ENCODE measurements at regions not wholly inside any gene's neighbourhood (a gene's known extent, or its start where the extent isn't known, plus 50 kb on each side); places are given as distances from the start of the nearest gene placed in this dataset.

DNA sequence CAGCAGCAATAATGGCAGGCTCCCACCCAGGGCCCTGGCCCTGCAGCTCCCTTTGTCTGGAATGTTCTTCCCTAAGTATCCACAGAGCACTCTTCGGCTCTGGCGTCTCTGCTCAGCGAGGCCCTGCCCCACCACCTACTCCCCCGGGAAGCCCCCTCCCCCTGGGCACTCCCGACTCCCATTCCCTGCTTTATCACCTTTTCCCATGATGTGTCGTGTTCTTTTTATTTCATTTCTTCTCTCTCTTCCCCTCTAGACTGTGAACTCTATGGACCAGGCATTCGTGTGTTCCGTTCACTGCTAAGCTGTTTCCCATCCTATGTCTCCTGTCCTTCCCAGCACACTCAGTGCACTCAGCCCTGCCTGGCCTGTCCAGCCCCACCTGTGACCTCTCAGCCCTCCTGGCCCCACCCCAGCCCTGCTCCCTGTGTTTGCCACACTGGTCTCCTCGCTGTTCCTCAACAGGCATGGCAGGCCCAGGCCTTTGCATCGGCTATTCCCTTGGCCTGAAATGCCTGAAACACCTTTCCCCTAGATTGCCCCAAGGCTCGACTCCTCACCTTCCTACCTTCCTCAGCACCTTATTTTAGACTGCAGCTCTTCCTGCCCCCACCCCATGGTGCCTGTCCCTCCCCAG lies 107.4 kb downstream of the TPRA1 start:
- H3K4me3 ChIP-seq (ENCODE audit: low read depth, low read length), result no peak overlapping the region
- peaks cover 5% of the 10 kb centered on the region; the same call in 1 of the 2 replicates for H3K9me3 ChIP-seq (ENCODE audit: control insufficient read depth, insufficient read depth, low read depth, low read length)
- H3K27ac ChIP-seq (ENCODE audit: low read depth, low read length), result no peak overlapping the region
- no peaks in the 10 kb centered on the region for H3K27me3 ChIP-seq (ENCODE audit: control insufficient read depth, insufficient read depth, low read length)
- no peaks in the 10 kb centered on the region for H3K36me3 ChIP-seq (ENCODE audit: control insufficient read depth, insufficient read depth, low read length)
- H3K9ac ChIP-seq (ENCODE audit: low read length), result no peak overlapping the region
- peaks cover 8% of the 10 kb centered on the region; the same call in 1 of the 2 replicates for H3K4me1 ChIP-seq (ENCODE audit: control insufficient read depth, insufficient read depth, low read length)

DNA sequence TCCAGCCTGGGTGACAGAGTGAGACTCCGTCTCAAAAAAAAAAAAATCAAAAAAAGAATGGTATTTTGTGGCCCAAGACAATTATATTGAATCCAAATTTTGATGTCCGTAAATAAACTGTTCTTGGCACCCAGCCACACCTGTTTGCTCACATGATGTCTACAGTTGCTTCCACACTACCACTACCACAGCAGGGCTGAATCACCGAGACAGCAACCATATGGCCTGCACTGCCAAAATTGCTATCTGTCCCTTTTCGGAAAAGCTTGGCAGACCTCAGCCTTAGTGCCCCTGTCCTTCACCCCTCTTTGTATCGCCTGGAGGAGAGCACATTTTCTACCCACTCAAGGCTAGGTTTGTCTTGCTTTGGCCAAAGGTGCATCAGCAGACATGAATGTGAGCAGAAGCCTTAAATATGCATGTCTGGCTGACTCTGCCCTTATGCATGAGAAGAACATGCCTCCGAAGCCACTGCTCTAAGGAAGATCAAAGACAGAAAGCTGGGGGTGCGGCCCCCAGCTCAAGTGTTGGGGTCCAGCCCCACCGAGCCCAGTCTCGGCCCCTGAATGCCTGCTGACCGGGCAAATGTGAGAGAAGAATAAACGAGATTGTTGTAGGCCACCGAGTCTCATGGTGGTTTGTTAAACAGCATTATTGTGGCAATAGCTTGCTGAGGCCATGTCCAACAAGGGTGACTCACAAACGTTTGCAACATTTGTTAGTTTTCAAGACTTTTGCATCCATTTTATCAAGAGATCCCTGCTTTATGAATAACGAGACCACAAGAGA lies 108.1 kb downstream of the TPRA1 start:
- no peaks in the 10 kb centered on the region for H3K9me3 ChIP-seq (ENCODE audit: control insufficient read depth, insufficient read depth, low read depth, low read length)
- H3K9ac ChIP-seq (ENCODE audit: low read length), result no peak overlapping the region
- no peaks in the 10 kb centered on the region for H3K36me3 ChIP-seq (ENCODE audit: control insufficient read depth, insufficient read depth, low read length)
- H3K27me3 ChIP-seq (ENCODE audit: control insufficient read depth, insufficient read depth, low read length), result no peaks in the 10 kb centered on the region
- peaks cover 8% of the 10 kb centered on the region; the same call in 1 of the 2 replicates for H3K4me1 ChIP-seq (ENCODE audit: control insufficient read depth, insufficient read depth, low read length)
- no peak overlapping the region for H3K4me3 ChIP-seq (ENCODE audit: low read depth, low read length)
- H3K27ac ChIP-seq (ENCODE audit: low read depth, low read length), result no peak overlapping the region

DNA sequence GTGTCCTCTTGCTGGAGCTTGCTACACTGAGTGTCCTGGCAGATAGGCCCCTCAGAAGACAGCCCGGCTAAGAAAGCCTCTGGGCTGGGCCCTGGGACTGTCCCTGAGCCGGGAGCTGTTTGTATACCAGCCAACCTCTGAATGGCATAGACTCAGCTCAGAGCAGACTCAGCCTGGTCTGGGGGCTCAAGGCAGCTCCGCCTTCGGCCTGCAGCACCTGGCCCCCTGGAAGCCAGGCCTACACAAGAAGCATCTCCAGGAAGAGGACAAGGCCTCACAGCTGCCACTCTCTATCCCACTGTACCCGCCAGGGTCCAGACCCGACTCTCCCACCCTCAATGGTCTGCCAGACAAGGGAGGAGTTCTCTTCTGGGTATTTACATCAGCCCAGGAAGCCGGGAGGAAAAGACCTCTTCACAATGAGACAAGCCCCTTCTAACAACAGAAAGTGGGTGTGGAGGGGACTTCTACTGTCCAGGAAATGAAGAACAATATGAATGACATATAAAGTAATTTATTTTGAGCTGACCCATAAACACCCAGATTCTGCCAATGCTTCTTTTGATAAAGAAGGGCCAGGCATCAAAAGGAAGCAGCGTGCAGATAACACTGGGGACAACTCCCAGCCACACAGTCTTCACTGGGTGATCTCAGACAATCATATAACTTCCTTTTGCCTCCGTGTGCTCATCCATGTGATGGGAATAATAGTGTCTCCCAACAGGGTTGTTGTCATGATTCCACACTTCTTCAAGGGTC lies 110.2 kb downstream of the TPRA1 start:
- no peak overlapping the region for H3K9ac ChIP-seq (ENCODE audit: low read length)
- H3K27me3 ChIP-seq (ENCODE audit: control insufficient read depth, insufficient read depth, low read length), result no peaks in the 10 kb centered on the region
- no peaks in the 10 kb centered on the region for H3K9me3 ChIP-seq (ENCODE audit: control insufficient read depth, insufficient read depth, low read depth, low read length)
- peaks cover 8% of the 10 kb centered on the region; the same call in 1 of the 2 replicates for H3K4me1 ChIP-seq (ENCODE audit: control insufficient read depth, insufficient read depth, low read length)
- no peak overlapping the region for H3K27ac ChIP-seq (ENCODE audit: low read depth, low read length)
- H3K4me3 ChIP-seq (ENCODE audit: low read depth, low read length), result no peak overlapping the region
- H3K36me3 ChIP-seq (ENCODE audit: control insufficient read depth, insufficient read depth, low read length), result no peaks in the 10 kb centered on the region

DNA sequence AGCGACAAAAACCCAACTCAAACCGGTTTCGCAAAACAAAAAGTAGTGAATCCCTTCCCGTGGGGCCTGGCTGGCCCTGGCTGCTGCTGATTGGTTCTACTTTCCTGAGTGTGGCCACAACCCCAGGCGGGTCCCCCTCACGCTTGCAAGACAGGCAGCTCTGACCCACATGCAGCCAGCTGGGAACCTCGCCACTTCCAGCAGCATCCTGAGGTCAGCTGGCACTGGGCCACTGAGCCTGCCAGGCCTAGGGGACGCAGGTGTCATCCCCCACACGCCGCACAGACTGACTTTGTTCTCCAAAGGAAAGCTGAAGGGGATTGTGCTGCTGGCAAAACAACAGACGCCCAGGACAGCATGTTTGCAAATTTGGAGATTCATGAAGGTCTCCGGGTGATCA lies 111.1 kb downstream of the TPRA1 start:
- H3K27ac ChIP-seq (ENCODE audit: low read depth, low read length), result no peak overlapping the region
- peaks cover 8% of the 10 kb centered on the region; the same call in 1 of the 2 replicates for H3K4me1 ChIP-seq (ENCODE audit: control insufficient read depth, insufficient read depth, low read length)
- H3K9me3 ChIP-seq (ENCODE audit: control insufficient read depth, insufficient read depth, low read depth, low read length), result no peaks in the 10 kb centered on the region
- no peaks in the 10 kb centered on the region for H3K27me3 ChIP-seq (ENCODE audit: control insufficient read depth, insufficient read depth, low read length)
- no peaks in the 10 kb centered on the region for H3K36me3 ChIP-seq (ENCODE audit: control insufficient read depth, insufficient read depth, low read length)
- H3K9ac ChIP-seq (ENCODE audit: low read length), result no peak overlapping the region
- H3K4me3 ChIP-seq (ENCODE audit: low read depth, low read length), result no peak overlapping the region

DNA sequence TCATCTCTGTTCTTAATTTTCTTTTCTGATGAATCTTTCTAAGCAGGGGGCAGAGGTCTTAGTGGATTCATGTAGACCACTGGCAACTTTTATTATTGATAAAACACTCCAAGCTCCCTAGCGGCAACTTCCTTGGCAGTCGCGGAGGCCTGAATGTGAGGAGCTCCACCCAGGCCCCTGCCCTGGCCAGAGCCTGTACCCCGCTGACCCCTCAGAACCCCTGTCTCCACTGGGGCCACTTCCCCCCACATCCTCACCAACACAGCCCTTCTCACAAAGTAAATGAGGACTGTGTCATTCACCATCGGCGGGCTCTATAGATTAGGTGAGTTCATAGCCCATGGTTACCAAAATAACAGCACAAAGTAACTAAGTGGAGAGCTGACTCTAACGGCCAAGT lies 111.6 kb downstream of the TPRA1 start:
- no peak overlapping the region for H3K9ac ChIP-seq (ENCODE audit: low read length)
- H3K27ac ChIP-seq (ENCODE audit: low read depth, low read length), result no peak overlapping the region
- H3K36me3 ChIP-seq (ENCODE audit: control insufficient read depth, insufficient read depth, low read length), result no peaks in the 10 kb centered on the region
- H3K4me3 ChIP-seq (ENCODE audit: low read depth, low read length), result no peak overlapping the region
- H3K27me3 ChIP-seq (ENCODE audit: control insufficient read depth, insufficient read depth, low read length), result no peaks in the 10 kb centered on the region
- H3K4me1 ChIP-seq (ENCODE audit: control insufficient read depth, insufficient read depth, low read length), result peaks cover 8% of the 10 kb centered on the region; the same call in 1 of the 2 replicates
- H3K9me3 ChIP-seq (ENCODE audit: control insufficient read depth, insufficient read depth, low read depth, low read length), result no peaks in the 10 kb centered on the region

DNA sequence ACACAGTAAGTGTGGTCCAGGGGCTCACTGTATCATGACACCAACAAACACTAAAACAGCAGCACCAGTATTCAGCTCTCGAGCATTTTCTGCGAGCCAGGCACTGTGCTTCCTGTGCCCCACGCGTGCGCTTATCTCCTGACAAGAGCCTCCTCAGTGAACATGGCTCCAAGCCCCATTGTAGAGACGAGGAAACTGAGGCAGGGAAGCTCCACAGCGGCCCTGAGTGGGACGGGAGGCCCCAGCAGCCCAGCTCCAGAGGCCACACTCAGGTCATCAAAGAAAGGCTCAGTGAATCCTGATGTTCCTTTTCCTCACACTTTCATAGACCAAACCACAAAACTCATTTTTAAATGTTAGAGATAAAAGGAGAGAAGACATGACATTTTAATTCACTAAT lies 113.1 kb downstream of the TPRA1 start:
- Histone ChIP-seq H3K27ac (ENCODE audit: low read depth, low read length) (no peak overlapping the region), H3K36me3 (ENCODE audit: control insufficient read depth, insufficient read depth, low read length) (no peaks in the 10 kb centered on the region), H3K4me3 (ENCODE audit: low read depth, low read length) (no peak overlapping the region)

DNA sequence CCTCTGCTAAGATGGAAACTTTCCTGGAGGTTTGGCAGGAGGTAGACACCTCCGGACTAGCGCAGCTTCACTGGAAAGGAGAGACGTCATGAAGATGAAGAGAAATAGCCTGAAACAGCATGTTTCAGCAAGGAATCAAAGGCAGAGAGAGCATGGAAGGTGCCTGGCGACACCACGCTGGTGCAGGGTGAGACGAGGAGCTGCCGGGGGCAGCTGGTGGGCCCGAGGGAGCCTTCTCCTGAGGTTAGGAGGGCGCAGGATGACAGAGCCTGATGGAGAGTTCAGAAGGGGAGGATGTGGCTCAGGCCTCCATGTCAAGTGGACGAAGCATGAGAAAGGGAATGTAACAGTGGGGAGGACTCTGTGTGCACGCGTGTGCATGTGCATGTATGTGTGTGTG lies 113.6 kb downstream of the TPRA1 start:
- H3K9ac ChIP-seq (ENCODE audit: low read length), result no peak overlapping the region
- H3K4me3 ChIP-seq (ENCODE audit: low read depth, low read length), result no peak overlapping the region
- no peak overlapping the region for H3K27ac ChIP-seq (ENCODE audit: low read depth, low read length)
- no peaks in the 10 kb centered on the region for H3K9me3 ChIP-seq (ENCODE audit: control insufficient read depth, insufficient read depth, low read depth, low read length)
- no peaks in the 10 kb centered on the region for H3K36me3 ChIP-seq (ENCODE audit: control insufficient read depth, insufficient read depth, low read length)
- H3K4me1 ChIP-seq (ENCODE audit: control insufficient read depth, insufficient read depth, low read length), result peaks cover 8% of the 10 kb centered on the region; the same call in 1 of the 2 replicates
- H3K27me3 ChIP-seq (ENCODE audit: control insufficient read depth, insufficient read depth, low read length), result no peaks in the 10 kb centered on the region

More for the DNA sequence above, 113.1 kb downstream of the TPRA1 start:
- H3K9ac ChIP-seq (ENCODE audit: low read length), result no peak overlapping the region
- peaks cover 8% of the 10 kb centered on the region; the same call in 1 of the 2 replicates for H3K4me1 ChIP-seq (ENCODE audit: control insufficient read depth, insufficient read depth, low read length)
- no peaks in the 10 kb centered on the region for H3K27me3 ChIP-seq (ENCODE audit: control insufficient read depth, insufficient read depth, low read length)
- H3K9me3 ChIP-seq (ENCODE audit: control insufficient read depth, insufficient read depth, low read depth, low read length), result no peaks in the 10 kb centered on the region

DNA sequence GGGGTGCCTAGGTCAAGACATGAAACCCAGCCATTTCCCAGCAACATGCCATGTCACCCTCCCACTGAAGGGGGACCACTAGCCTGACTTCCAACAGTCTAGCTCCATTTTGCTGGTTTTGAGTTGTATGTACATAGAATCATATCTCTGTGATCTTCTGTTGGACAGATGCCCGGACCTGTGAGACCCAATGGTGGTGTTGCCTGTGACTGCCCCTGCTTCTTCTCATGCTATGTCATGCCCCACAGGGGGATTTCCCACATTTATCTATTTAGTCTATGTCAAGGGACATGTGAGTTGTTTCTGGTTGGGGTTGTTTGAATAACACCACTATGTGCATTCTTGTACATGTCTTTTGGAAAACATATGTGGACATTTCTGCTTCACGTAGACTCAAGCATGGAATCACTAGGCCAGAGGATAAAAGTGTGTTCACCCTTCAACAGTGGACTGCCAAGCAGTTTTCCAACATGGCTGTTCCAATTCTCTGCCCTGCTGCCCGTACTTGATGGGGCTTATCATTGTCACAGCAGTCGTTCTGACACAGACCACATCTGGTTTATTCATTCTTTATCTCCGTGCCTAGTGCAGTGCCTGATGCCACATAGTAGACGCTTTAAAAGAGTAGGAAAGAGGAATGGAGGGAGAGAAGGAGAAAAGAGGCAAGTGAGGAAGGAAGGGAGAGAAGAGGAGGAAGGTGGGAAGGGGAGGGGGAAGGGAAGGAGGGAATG lies 114.4 kb downstream of the TPRA1 start:
- peaks cover 8% of the 10 kb centered on the region; the same call in 1 of the 2 replicates for H3K4me1 ChIP-seq (ENCODE audit: control insufficient read depth, insufficient read depth, low read length)

DNA sequence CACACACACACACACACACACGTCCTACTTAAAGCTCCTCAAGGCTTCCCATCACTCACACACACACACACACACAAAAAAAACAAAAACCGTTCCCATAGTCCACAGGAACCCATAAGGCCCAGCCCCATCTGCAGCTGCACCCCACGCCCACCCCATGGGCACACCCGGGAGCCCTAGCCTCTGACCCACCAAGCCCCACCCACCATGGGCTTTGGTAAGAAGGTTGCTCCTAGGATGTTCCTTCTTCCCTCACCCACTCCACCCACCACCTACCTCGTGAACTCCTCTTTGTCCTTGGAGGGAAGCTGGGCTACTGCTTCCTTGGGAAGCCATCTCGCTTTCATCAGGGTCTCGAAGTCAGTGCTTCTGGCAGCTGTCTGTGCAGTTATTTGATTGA lies 115.1 kb downstream of the TPRA1 start:
- Histone ChIP-seq H3K9ac (ENCODE audit: low read length) (no peak overlapping the region), H3K4me1 (ENCODE audit: control insufficient read depth, insufficient read depth, low read length) (peaks cover 8% of the 10 kb centered on the region; the same call in 1 of the 2 replicates), H3K4me3 (ENCODE audit: low read depth, low read length) (no peak overlapping the region), H3K27ac (ENCODE audit: low read depth, low read length) (no peak overlapping the region), H3K27me3 (ENCODE audit: control insufficient read depth, insufficient read depth, low read length) (no peaks in the 10 kb centered on the region), H3K9me3 (ENCODE audit: control insufficient read depth, insufficient read depth, low read depth, low read length) (no peaks in the 10 kb centered on the region), H3K36me3 (ENCODE audit: control insufficient read depth, insufficient read depth, low read length) (no peaks in the 10 kb centered on the region)

More for the DNA sequence above, 114.4 kb downstream of the TPRA1 start:
- H3K36me3 ChIP-seq (ENCODE audit: control insufficient read depth, insufficient read depth, low read length), result no peaks in the 10 kb centered on the region
- H3K27me3 ChIP-seq (ENCODE audit: control insufficient read depth, insufficient read depth, low read length), result no peaks in the 10 kb centered on the region
- no peak overlapping the region for H3K27ac ChIP-seq (ENCODE audit: low read depth, low read length)
- no peak overlapping the region for H3K4me3 ChIP-seq (ENCODE audit: low read depth, low read length)
- no peak overlapping the region for H3K9ac ChIP-seq (ENCODE audit: low read length)
- H3K9me3 ChIP-seq (ENCODE audit: control insufficient read depth, insufficient read depth, low read depth, low read length), result no peaks in the 10 kb centered on the region

DNA sequence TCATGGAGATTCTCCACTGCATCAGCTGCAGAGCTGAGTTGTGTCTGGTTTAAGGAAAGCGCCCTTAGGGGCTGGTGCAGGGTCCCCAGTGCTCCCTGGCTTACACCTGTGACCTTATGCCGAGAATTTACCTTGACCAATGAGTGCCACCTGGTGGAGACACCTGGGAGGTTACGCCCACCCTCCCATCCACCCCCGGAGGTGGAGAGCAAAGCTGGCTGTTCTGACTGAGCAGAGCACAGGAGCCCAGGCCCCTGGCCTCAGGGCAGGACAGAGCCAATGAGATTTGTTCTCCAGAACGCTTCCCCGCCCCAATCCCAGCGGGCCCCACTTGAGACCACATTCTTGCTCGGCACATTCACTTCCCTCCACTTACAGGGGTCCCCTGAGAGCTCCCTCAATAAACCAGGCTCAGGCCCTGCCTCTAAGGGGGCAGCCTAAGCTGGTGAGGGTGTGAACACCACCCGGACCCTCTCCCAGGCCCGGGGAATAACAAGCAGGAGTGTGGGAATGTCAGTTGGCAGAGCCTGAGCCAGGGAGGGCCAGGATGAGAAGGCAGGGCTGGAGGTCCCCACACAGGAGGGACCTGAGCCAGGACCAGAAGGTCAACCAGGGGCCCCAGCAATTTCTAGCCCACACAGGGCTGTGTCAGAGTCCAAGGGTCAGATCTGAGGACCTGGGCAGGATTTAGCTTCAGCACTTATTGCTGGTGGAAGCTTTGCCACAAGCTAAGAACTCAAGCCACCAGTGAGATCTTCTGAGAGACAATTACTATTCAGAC lies 117.1 kb downstream of the TPRA1 start:
- no peaks in the 10 kb centered on the region for H3K36me3 ChIP-seq (ENCODE audit: control insufficient read depth, insufficient read depth, low read length)

More for the DNA sequence above, 117.1 kb downstream of the TPRA1 start:
- H3K4me1 ChIP-seq (ENCODE audit: control insufficient read depth, insufficient read depth, low read length), result no peaks in the 10 kb centered on the region
- no peak overlapping the region for H3K27ac ChIP-seq (ENCODE audit: low read depth, low read length)
- H3K9me3 ChIP-seq (ENCODE audit: control insufficient read depth, insufficient read depth, low read depth, low read length), result no peaks in the 10 kb centered on the region
- H3K4me3 ChIP-seq (ENCODE audit: low read depth, low read length), result no peak overlapping the region
- no peak overlapping the region for H3K9ac ChIP-seq (ENCODE audit: low read length)
- H3K27me3 ChIP-seq (ENCODE audit: control insufficient read depth, insufficient read depth, low read length), result no peaks in the 10 kb centered on the region

Measured in HUES6 (cell line).